ENCODE measurements at regions not wholly inside any gene's neighbourhood (a gene's known extent, or its start where the extent isn't known, plus 50 kb on each side); places are given as distances from the start of the nearest gene placed in this dataset.

GRCh38 chr10:123614888-123615287 is 51.3 kb upstream of the GPR26 start:
- no peak overlapping the region for H3K27ac ChIP-seq
- H3K4me3 ChIP-seq, result no peak overlapping the region
- H3K27me3 ChIP-seq (ENCODE audit: insufficient read depth in 3 of 3, low read length in 2 of 3), result no peaks in the 10 kb centered on the region
- peak; percentile 49 to 62 for DNase-seq
- H3K4me1 ChIP-seq, result no peaks in the 10 kb centered on the region
- TF ChIP-seq CTCF (IDR thresholded peaks at IDR 0.05), result no peak
- no peak for ATAC-seq
- 13 to 16% (median 14%) methylated on average over 12 of the region's 12 CpGs for WGBS, 3 donors
- H3K9me3 ChIP-seq, result no peaks in the 10 kb centered on the region
- H3K36me3 ChIP-seq (ENCODE audit: insufficient read depth in 1 of 2, low read depth in 1 of 2), result no peaks in the 10 kb centered on the region
- intact Hi-C loops (cut with DNase I), result no loop called here
